Choroid plexus epithelial cell (primary cell): ENCODE measurements at regions not wholly inside any gene's neighbourhood (a gene's known extent, or its start where the extent isn't known, plus 50 kb on each side); places are given as distances from the start of the nearest gene placed in this dataset.
"Not testable (repeated sequence)": the region's sequence is repeated elsewhere in the genome, so short reads cannot be mapped to it uniquely, and the experiment has no call there.

Experiments
- DNase-seq: peaks from one replicate; pipeline ENCODE4 v3.0.0-alpha.2; 2010; ENCODE audit warnings: low read depth
- H3K4me3 ChIP-seq: 2 replicates; pipeline ENCODE4 v1.5.1; 2011; ENCODE audit warnings: low read depth, mild to moderate bottlenecking, control low read depth, low read length, moderate library complexity
- CTCF ChIP-seq: conservative IDR thresholded peaks from 2 replicates; pipeline ENCODE4 v1.5.1; 2011; ENCODE audit warnings: low read depth, mild to moderate bottlenecking, control low read depth, inconsistent platforms, low read length, moderate library complexity

GRCh38 chr9:93893194-93893593, 62.0 kb downstream of the BARX1 start:
- no peak overlapping the region for H3K4me3 ChIP-seq
- DNase-seq: no peak
- no peak for TF ChIP-seq CTCF

GRCh38 chr9:93892748-93893147, 62.4 kb downstream of the BARX1 start:
- no peak for DNase-seq
- H3K4me3 ChIP-seq: no peak overlapping the region
- TF ChIP-seq CTCF: no peak

- TF ChIP-seq CTCF: no peak
- no peak for DNase-seq
- no peak overlapping the region for H3K4me3 ChIP-seq
Measured at GRCh38 chr9:93891549-93892310, 63.4 kb downstream of the BARX1 start.

- no peak for DNase-seq
- no peak overlapping the region for H3K4me3 ChIP-seq
- TF ChIP-seq CTCF: no peak
Measured at GRCh38 chr9:93891050-93891449, 64.1 kb downstream of the BARX1 start.

GRCh38 chr9:93890436-93890935, 64.7 kb downstream of the BARX1 start:
- DNase-seq: no peak
- H3K4me3 ChIP-seq: no peak overlapping the region
- TF ChIP-seq CTCF: no peak

- no peak for TF ChIP-seq CTCF
- no peak overlapping the region for H3K4me3 ChIP-seq
- DNase-seq: no peak
Measured at GRCh38 chr9:93886911-93887310, 68.2 kb downstream of the BARX1 start.

- no peak overlapping the region for H3K4me3 ChIP-seq
- DNase-seq: no peak
- TF ChIP-seq CTCF: no peak
Measured at GRCh38 chr9:93884808-93885207, 70.3 kb downstream of the BARX1 start.

GRCh38 chr9:93879662-93880407, 75.3 kb downstream of the BARX1 start:
- not testable (repeated sequence) for H3K4me3 ChIP-seq, DNase-seq
